ENCODE measurements at regions not wholly inside any gene's neighbourhood (a gene's known extent, or its start where the extent isn't known, plus 50 kb on each side); places are given as distances from the start of the nearest gene placed in this dataset.

DNA sequence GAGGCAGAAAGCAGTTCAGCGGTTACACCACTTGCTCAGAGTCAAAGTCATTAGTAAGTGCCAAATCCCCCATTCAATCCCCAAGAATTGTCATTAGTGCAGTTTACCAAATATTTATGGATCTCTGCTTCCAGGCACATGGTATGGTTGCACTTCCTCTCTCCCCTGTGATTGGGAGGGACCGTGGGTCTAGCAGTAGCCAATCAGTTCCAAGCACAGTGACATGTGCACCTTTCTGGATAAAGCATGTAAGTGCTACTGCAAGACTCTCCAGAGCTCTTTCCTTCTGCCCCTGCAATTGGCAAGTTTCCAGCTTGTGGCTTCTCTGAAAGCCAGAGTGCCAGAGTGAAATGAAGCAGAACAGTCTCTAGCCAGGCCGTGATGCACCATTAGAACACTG, 85.3 kb upstream of the FLRT2 start:
- H3K4me3 ChIP-seq (ENCODE audit: low read depth, low read length), result no peak overlapping the region
- TF ChIP-seq, protein P1, sequence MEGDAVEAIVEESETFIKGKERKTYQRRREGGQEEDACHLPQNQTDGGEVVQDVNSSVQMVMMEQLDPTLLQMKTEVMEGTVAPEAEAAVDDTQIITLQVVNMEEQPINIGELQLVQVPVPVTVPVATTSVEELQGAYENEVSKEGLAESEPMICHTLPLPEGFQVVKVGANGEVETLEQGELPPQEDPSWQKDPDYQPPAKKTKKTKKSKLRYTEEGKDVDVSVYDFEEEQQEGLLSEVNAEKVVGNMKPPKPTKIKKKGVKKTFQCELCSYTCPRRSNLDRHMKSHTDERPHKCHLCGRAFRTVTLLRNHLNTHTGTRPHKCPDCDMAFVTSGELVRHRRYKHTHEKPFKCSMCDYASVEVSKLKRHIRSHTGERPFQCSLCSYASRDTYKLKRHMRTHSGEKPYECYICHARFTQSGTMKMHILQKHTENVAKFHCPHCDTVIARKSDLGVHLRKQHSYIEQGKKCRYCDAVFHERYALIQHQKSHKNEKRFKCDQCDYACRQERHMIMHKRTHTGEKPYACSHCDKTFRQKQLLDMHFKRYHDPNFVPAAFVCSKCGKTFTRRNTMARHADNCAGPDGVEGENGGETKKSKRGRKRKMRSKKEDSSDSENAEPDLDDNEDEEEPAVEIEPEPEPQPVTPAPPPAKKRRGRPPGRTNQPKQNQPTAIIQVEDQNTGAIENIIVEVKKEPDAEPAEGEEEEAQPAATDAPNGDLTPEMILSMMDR (IDR thresholded peaks at IDR 0.05; ENCODE audit: insufficient read depth, low read depth, low read length, missing control alignments), result no peak
- DNase-seq (ENCODE audit: low read depth), result no peak

DNA sequence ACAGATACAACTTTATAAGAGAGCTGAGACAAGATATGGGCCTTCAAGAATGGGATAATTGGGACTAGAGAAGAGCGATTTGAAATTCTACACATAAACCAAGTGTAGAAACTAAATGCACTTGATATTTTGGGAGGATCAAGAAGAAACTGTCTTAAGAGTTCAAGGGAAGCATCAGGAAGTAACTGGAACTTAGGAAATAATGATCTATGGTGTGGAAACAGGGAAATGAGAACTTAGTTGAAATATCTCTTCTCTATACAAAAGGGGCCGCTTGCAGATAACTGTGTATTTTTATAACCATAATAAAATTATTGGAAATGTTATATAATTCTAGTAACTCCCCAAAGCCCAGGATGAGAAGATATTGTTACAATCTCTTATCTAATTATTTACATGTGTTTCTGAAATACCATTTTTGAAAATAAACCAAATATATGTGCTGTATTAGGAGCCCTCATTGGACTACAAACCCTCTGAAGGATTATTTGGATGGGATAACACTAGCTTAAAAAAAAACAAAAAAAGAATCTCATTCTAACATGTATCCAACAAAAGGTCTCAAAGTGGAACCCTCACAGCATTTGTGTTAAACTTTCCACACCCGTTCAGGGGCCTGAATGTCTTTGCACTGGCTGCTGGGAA, 84.7 kb upstream of the FLRT2 start:
- no peak overlapping the region for H3K4me3 ChIP-seq (ENCODE audit: low read depth, low read length)
- no peak for DNase-seq (ENCODE audit: low read depth)
- TF ChIP-seq, protein P1 (IDR thresholded peaks at IDR 0.05; ENCODE audit: insufficient read depth, low read depth, low read length, missing control alignments), result no peak

DNA sequence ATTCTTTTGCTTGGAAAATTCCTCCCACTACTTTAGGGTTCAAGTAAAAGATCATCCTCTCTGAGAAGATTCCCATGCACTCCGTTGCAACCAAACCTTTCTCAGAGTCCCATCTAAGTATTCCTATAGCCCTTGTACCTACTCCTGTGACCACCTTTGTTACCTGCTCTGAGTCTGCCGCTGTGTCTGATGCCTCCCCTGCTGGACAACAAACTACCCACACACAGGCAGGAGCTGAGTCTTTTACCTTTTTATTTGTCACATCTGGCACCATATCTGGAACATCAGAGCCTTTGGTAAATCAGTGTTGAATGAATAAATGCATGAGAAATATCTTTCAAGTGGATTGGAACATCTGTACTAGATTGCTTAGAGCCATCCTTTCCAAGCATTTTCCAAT, 82.1 kb upstream of the FLRT2 start:
- no peak overlapping the region for H3K4me3 ChIP-seq (ENCODE audit: low read depth, low read length)
- TF ChIP-seq, protein P1 (IDR thresholded peaks at IDR 0.05; ENCODE audit: insufficient read depth, low read depth, low read length, missing control alignments), result no peak
- no peak for DNase-seq (ENCODE audit: low read depth)

DNA sequence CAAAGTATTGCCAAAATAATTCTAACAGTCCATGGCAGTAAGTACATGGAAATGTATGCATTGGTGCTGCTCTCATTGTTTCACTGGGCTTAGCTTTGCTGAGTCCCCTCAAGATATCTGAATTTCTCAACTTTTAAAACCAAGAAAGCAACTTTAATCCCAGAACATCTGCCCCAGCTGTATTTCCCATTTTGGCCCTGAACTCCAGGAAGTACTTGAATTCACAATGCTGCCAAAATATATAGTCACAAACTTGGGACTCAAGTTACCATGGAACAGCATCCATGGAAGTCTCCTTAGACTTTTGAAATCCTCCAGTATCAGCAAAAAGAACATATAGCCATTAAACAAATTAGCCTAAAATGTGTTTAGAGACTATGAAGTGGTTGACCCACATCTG, 78.5 kb upstream of the FLRT2 start:
- no peak for DNase-seq (ENCODE audit: low read depth)
- TF ChIP-seq, protein P1 (IDR thresholded peaks at IDR 0.05; ENCODE audit: insufficient read depth, low read depth, low read length, missing control alignments), result no peak

DNA sequence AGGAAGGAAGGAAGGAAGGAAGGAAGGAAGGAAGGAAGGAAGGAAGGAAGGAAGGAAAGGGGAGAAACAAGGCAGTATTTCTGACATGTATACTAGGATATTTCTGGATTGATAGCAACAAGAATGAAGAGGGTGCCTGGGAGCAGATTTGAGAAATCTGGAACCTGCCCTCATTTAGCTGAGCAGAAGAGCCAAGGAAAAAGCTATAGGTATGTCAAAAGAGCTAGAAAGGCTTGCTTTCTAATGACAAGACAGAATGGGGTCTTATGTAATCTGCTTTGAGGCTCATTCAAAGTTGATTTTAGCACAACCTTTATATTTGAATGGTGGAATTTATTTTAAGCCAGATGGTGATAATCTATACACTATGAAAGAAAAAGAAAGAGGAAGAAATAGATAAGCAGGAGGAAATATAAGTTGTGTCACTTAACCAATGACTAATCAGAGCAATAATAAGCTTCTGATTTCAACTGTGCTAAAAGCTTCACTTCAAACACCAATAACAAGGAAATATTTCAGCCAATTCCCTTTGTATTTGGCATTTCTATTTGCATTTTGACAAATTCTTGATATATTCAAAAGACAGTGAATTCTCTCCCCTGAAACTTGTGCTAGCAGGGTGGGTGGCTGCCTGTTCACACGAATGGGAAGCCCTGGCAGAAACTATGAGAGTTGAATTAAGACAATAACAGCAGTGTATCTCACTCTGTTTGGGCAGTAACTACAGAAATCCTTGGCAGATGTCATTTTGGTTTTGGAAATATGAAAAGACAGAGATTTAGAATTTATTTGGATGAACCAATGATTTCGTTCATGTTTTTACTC, 76.3 kb upstream of the FLRT2 start:
- no peak overlapping the region for H3K4me3 ChIP-seq (ENCODE audit: low read depth, low read length)
- no peak for DNase-seq (ENCODE audit: low read depth)
- TF ChIP-seq, protein P1 (IDR thresholded peaks at IDR 0.05; ENCODE audit: insufficient read depth, low read depth, low read length, missing control alignments), result no peak

More for the DNA sequence above, 78.5 kb upstream of the FLRT2 start:
- H3K4me3 ChIP-seq (ENCODE audit: low read depth, low read length), result no peak overlapping the region

DNA sequence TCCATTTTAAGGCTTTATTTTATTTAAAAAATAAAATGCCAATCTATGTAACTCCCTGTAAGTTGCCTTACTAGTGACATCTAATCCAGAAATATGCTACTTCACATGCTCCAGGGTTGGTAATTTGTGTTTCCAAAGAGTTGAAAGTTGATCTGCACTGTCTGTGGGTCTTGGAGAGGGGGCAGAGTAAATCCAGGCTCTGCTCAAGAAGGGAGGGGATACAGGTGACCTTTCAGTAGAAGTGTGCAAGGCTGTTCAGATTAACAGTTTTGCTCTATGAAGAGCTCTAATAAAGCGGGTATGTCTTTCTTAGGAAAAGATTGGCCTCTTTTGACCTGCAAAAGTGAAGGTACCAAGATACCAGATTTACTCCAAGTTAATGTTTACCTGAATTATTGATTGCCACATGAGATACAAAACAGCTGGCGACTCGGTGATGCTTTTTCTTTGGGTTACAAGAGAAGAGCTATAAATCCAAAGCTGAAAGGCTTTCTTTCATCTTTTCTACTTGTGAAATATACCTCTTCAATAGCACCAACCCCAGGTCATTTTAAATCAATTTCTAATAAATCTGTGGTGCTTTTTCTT, 75.6 kb upstream of the FLRT2 start:
- H3K4me3 ChIP-seq (ENCODE audit: low read depth, low read length), result no peak overlapping the region
- TF ChIP-seq, protein P1 (IDR thresholded peaks at IDR 0.05; ENCODE audit: insufficient read depth, low read depth, low read length, missing control alignments), result no peak
- DNase-seq (ENCODE audit: low read depth), result no peak

All from GM12865 (cell line).